ENCODE measurements at regions not wholly inside any gene's neighbourhood (a gene's known extent, or its start where the extent isn't known, plus 50 kb on each side); places are given as distances from the start of the nearest gene placed in this dataset.

DNA sequence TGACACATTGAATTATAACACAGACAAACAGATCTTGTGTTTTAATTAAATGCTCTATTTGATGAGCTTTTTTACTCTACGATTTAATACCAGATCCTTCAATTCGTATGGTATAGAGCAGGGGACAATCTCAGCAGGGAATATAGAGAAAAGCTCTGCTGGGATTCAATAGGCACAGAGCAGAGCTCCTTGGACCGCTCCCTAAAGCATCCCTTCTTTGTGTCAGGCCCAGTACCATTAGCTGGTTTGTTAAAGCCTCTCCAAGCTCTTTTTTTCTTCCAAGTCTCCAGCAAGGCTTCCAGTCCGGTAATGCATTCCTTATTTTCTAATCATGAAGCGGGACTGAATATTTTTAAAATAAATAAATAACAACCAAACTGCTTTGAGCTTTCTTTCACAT, 466.0 kb downstream of the NR4A2 start:
- Histone ChIP-seq H3K27ac (no peak overlapping the region), H3K27me3 (no peaks in the 10 kb centered on the region), H3K9me3 (no peaks in the 10 kb centered on the region), H3K36me3 (no peaks in the 10 kb centered on the region), H3K4me3 (no peak overlapping the region), H3K4me1 (no peaks in the 10 kb centered on the region)
- no peak for DNase-seq (ENCODE audit: extremely low spot score in 2 of 2)
- TF ChIP-seq POLR2A (IDR thresholded peaks at IDR 0.05), result no peak
- TF ChIP-seq, protein P1, sequence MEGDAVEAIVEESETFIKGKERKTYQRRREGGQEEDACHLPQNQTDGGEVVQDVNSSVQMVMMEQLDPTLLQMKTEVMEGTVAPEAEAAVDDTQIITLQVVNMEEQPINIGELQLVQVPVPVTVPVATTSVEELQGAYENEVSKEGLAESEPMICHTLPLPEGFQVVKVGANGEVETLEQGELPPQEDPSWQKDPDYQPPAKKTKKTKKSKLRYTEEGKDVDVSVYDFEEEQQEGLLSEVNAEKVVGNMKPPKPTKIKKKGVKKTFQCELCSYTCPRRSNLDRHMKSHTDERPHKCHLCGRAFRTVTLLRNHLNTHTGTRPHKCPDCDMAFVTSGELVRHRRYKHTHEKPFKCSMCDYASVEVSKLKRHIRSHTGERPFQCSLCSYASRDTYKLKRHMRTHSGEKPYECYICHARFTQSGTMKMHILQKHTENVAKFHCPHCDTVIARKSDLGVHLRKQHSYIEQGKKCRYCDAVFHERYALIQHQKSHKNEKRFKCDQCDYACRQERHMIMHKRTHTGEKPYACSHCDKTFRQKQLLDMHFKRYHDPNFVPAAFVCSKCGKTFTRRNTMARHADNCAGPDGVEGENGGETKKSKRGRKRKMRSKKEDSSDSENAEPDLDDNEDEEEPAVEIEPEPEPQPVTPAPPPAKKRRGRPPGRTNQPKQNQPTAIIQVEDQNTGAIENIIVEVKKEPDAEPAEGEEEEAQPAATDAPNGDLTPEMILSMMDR (IDR thresholded peaks at IDR 0.05), result no peak
- TF ChIP-seq POLR2AphosphoS5 (IDR thresholded peaks at IDR 0.05; ENCODE audit: insufficient read depth in 1 of 2, low read depth in 1 of 2), result no peak
- intact Hi-C loops (cut with DNase I), result no loop called here

DNA sequence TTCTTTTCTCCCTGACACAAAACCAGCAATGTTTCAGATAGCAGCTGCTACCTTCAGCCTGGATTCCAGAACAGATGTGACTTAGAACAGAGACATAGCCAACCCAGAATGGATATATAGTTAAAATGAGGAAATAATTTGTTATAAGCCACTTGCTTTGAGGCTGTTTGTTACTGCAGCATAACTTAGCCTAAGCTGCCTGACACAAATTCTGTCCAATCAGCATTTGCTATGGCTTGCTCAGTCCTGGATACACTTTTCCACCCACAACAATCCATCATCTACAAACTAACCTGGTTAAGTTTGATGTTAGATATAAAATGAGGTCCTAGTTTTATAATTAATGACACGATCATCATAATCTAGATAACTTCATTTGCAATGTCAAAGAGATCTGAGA, 480.4 kb downstream of the NR4A2 start:
- no peaks in the 10 kb centered on the region for H3K36me3 ChIP-seq
- no peaks in the 10 kb centered on the region for H3K4me1 ChIP-seq
- intact Hi-C loops (cut with DNase I), result no loop called here
- no peaks in the 10 kb centered on the region for H3K9me3 ChIP-seq
- H3K27me3 ChIP-seq, result no peaks in the 10 kb centered on the region
- H3K27ac ChIP-seq, result no peak overlapping the region
- no peak for DNase-seq (ENCODE audit: extremely low spot score in 2 of 2)
- H3K4me3 ChIP-seq, result no peak overlapping the region
- TF ChIP-seq, protein P1 (IDR thresholded peaks at IDR 0.05), result no peak
- TF ChIP-seq POLR2AphosphoS5 (IDR thresholded peaks at IDR 0.05; ENCODE audit: insufficient read depth in 1 of 2, low read depth in 1 of 2), result no peak
- no peak for TF ChIP-seq POLR2A (IDR thresholded peaks at IDR 0.05)

DNA sequence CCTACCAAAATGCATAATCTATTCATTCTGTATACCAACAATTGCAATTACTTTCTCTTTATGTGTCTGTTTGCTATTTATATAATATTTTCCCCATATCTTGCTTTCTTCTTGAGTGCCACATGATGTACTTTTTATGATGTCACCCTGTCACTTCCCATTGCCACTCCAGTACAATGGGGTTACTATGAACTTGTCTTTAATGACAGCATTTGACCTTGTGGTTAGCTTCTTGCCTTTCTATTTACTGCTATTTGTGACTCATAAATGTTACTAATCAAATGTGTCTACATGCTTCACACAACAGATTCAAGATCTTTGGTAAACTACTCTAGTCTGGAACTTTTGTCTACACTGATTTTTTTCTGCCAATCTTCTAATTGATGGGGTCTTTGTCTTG, 486.3 kb downstream of the NR4A2 start:
- TF ChIP-seq POLR2AphosphoS5 (IDR thresholded peaks at IDR 0.05; ENCODE audit: insufficient read depth in 1 of 2, low read depth in 1 of 2) (no peak), POLR2A (IDR thresholded peaks at IDR 0.05) (no peak)
- TF ChIP-seq, protein P1 (IDR thresholded peaks at IDR 0.05), result no peak
- DNase-seq (ENCODE audit: extremely low spot score in 2 of 2), result no peak
- H3K36me3 ChIP-seq, result no peaks in the 10 kb centered on the region
- no peak overlapping the region for H3K4me3 ChIP-seq
- H3K4me1 ChIP-seq, result no peaks in the 10 kb centered on the region
- H3K27me3 ChIP-seq, result no peaks in the 10 kb centered on the region
- no peak overlapping the region for H3K27ac ChIP-seq
- intact Hi-C loops (cut with DNase I), result no loop called here
- H3K9me3 ChIP-seq, result no peaks in the 10 kb centered on the region

DNA sequence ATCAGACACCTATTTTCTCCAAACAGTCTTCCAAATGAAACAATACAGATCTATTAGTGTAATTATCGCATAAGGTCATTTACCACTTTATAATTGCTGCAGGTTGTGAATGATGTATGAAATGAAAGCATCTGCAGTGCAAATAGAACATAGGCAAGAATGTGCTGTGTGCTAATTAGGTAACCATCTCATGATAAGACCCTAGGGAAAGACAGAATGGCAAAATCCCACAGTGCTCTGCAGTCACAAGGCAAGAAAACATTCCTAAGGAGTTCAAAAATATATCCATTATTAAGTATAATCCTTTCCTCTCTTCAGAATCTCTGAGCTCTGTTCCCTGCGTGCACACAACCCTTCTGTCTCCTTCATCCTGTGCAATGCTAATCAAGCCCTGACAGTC, 488.1 kb downstream of the NR4A2 start:
- H3K27me3 ChIP-seq, result no peaks in the 10 kb centered on the region
- no peak for DNase-seq (ENCODE audit: extremely low spot score in 2 of 2)
- H3K36me3 ChIP-seq, result no peaks in the 10 kb centered on the region
- intact Hi-C loops (cut with DNase I), result no loop called here
- TF ChIP-seq POLR2AphosphoS5 (IDR thresholded peaks at IDR 0.05; ENCODE audit: insufficient read depth in 1 of 2, low read depth in 1 of 2) (no peak), POLR2A (IDR thresholded peaks at IDR 0.05) (no peak)
- TF ChIP-seq, protein P1 (IDR thresholded peaks at IDR 0.05), result no peak
- H3K27ac ChIP-seq, result no peak overlapping the region
- no peaks in the 10 kb centered on the region for H3K9me3 ChIP-seq
- H3K4me1 ChIP-seq, result no peaks in the 10 kb centered on the region
- H3K4me3 ChIP-seq, result no peak overlapping the region

DNA sequence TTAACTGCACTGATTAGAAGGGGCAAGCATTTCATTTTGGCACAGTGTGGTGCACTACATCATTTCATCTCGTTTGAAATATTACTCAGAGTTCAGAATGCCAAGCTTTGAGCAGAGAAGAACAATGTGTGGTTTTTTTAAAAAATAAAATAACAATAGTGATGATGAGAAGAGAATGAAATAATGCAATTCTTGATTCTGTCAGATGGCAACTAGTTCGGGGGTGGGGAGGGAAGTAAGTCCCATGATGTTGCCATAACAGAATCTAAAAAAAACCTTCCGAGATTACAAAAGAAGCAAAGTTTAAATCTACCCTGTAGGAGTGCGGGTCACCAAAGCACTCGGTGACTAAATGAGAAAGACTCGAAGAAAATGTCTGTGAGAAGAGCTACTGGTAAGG, 490.4 kb downstream of the NR4A2 start:
- no peak for DNase-seq (ENCODE audit: extremely low spot score in 2 of 2)
- Histone ChIP-seq H3K27ac (no peak overlapping the region), H3K9me3 (no peaks in the 10 kb centered on the region), H3K4me1 (no peaks in the 10 kb centered on the region), H3K27me3 (no peaks in the 10 kb centered on the region), H3K4me3 (no peak overlapping the region), H3K36me3 (no peaks in the 10 kb centered on the region)
- intact Hi-C loops (cut with DNase I), result no loop called here
- TF ChIP-seq, protein P1 (IDR thresholded peaks at IDR 0.05), result no peak
- no peak for TF ChIP-seq POLR2A (IDR thresholded peaks at IDR 0.05)
- no peak for TF ChIP-seq POLR2AphosphoS5 (IDR thresholded peaks at IDR 0.05; ENCODE audit: insufficient read depth in 1 of 2, low read depth in 1 of 2)
